ENCODE measurements at regions not wholly inside any gene's neighbourhood (a gene's known extent, or its start where the extent isn't known, plus 50 kb on each side); places are given as distances from the start of the nearest gene placed in this dataset.

- DNase-seq (ENCODE audit: low read depth): no peak
These were observed 807.1 kb downstream of the CDH9 start for GRCh38 chr5:26231316-26231715.

- no peak for DNase-seq (ENCODE audit: low read depth)
These were observed 808.5 kb downstream of the CDH9 start for GRCh38 chr5:26229848-26230247.

GRCh38 chr5:26227245-26227644 is 811.1 kb downstream of the CDH9 start:
- DNase-seq (ENCODE audit: low read depth): no peak

- no peak for DNase-seq (ENCODE audit: low read depth)
These were observed 833.3 kb downstream of the CDH9 start for GRCh38 chr5:26205121-26205520.

- no peak for DNase-seq (ENCODE audit: low read depth)
These were observed 844.8 kb downstream of the CDH9 start for GRCh38 chr5:26193626-26194025.

- DNase-seq (ENCODE audit: low read depth): peak; percentile 2
These were observed 845.9 kb downstream of the CDH9 start for GRCh38 chr5:26192486-26192885.

GRCh38 chr5:26181582-26181981 is 856.8 kb downstream of the CDH9 start:
- no peak for DNase-seq (ENCODE audit: low read depth)

GRCh38 chr5:26148569-26149107 is 889.7 kb downstream of the CDH9 start:
- DNase-seq (ENCODE audit: low read depth): no peak

GRCh38 chr5:26143259-26143658 is 895.1 kb downstream of the CDH9 start:
- DNase-seq (ENCODE audit: low read depth): no peak

GRCh38 chr5:26121338-26121737 is 917.0 kb downstream of the CDH9 start:
- DNase-seq (ENCODE audit: low read depth): no peak

GRCh38 chr5:26104175-26104574 is 934.2 kb downstream of the CDH9 start:
- no peak for DNase-seq (ENCODE audit: low read depth)

GRCh38 chr5:26060212-26060611 is 978.2 kb downstream of the CDH9 start:
- no peak for DNase-seq (ENCODE audit: low read depth)

- no peak for DNase-seq (ENCODE audit: low read depth)
These were observed 983.8 kb downstream of the CDH9 start for GRCh38 chr5:26054594-26054993.

GRCh38 chr5:26034813-26035212 is 1003.6 kb downstream of the CDH9 start:
- no peak for DNase-seq (ENCODE audit: low read depth)

- no peak for DNase-seq (ENCODE audit: low read depth)
These were observed 1006.9 kb downstream of the CDH9 start for GRCh38 chr5:26031481-26031880.

- no peak for DNase-seq (ENCODE audit: low read depth)
These were observed 1012.3 kb downstream of the CDH9 start for GRCh38 chr5:26026044-26026443.

- DNase-seq (ENCODE audit: low read depth): no peak
These were observed 1013.6 kb downstream of the CDH9 start for GRCh38 chr5:26024774-26025173.

GRCh38 chr5:26023361-26023760 is 1015.0 kb downstream of the CDH9 start:
- no peak for DNase-seq (ENCODE audit: low read depth)

GRCh38 chr5:26014206-26014605 is 1024.2 kb downstream of the CDH9 start:
- DNase-seq (ENCODE audit: low read depth): no peak

- DNase-seq (ENCODE audit: low read depth): no peak
These were observed 1026.3 kb downstream of the CDH9 start for GRCh38 chr5:26012078-26012477.

GRCh38 chr5:26009742-26010141 is 1028.6 kb downstream of the CDH9 start:
- DNase-seq (ENCODE audit: low read depth): no peak

GRCh38 chr5:26003966-26004365 is 1034.4 kb downstream of the CDH9 start:
- DNase-seq (ENCODE audit: low read depth): no peak

GRCh38 chr5:25995209-25995608 is 1043.2 kb downstream of the CDH9 start:
- DNase-seq (ENCODE audit: low read depth): no peak

GRCh38 chr5:25993701-25994100 is 1044.7 kb downstream of the CDH9 start:
- no peak for DNase-seq (ENCODE audit: low read depth)

GRCh38 chr5:25991639-25992038 is 1046.7 kb downstream of the CDH9 start:
- no peak for DNase-seq (ENCODE audit: low read depth)

Data from iris pigment epithelial cell (primary cell).